ENCODE measurements at regions not wholly inside any gene's neighbourhood (a gene's known extent, or its start where the extent isn't known, plus 50 kb on each side); places are given as distances from the start of the nearest gene placed in this dataset.
A peak's percentile ranks its signal among the peaks of the same experiment; 100 is the strongest.

DNA sequence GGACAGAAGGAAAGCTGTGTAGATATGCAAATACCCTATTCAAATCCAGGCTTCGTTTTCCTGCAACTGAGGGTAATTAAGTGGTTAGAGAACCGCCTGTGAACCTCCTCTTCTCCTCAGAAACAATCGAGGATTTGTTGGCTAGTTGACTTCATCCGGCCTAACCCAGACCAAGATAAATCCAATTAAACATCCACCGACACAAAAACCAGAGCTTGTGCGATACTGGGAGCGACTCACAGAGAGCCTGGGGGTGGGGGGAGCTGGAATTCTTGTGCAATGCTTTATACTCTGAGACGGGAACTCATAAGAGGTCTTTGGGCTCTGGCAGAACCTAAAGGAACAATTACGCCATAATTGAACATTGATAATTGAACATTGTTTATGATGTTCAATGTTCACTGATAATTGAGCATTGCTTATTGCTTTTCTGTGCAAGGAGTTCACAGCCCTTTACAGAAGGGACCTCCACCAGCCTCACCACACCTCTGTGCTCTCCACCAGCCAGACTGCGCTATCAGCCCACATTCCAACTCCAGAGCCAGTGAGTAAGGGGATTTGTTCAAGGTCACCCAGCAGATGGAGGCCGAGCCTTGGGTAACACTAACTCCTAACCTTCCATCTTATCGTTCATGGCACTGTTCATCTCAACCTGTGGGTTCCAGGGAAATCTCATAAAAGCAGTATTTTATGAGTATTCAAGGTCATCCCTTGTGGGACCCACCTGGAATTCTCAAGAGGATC lies 429.6 kb upstream of the JARID2 start:
- WGBS, 2 donors (ENCODE audit: low coverage in 1 of 2): 64 to 68% methylated on average over 6 to 12 of the region's 12 CpGs
- H3K4me3 ChIP-seq: no peak overlapping the region
- no peaks in the 10 kb centered on the region for H3K9me3 ChIP-seq
- peaks cover 4 to 13% (median 6%) of the 10 kb centered on the region in 4 donors for H3K4me1 ChIP-seq
- intact Hi-C loops (cut with DNase I; ENCODE audit: low total_unique reads) (no loop called here), in situ Hi-C loops (cut with MboI; ENCODE audit: low pct_ligation_motif_present in 1 of 4, low pct_unique_long_range_greater_than_20kb in 1 of 4, low sequenced_read_pairs in 3 of 4) (no loop called here)
- DNase-seq: no peak
- TF ChIP-seq EP300 (IDR thresholded peaks at IDR 0.05; ENCODE audit: low read depth) (no peak), POLR2A (IDR thresholded peaks at IDR 0.05) (no peak), POLR2AphosphoS5 (IDR thresholded peaks at IDR 0.05) (no peak)
- TF ChIP-seq, protein P1, sequence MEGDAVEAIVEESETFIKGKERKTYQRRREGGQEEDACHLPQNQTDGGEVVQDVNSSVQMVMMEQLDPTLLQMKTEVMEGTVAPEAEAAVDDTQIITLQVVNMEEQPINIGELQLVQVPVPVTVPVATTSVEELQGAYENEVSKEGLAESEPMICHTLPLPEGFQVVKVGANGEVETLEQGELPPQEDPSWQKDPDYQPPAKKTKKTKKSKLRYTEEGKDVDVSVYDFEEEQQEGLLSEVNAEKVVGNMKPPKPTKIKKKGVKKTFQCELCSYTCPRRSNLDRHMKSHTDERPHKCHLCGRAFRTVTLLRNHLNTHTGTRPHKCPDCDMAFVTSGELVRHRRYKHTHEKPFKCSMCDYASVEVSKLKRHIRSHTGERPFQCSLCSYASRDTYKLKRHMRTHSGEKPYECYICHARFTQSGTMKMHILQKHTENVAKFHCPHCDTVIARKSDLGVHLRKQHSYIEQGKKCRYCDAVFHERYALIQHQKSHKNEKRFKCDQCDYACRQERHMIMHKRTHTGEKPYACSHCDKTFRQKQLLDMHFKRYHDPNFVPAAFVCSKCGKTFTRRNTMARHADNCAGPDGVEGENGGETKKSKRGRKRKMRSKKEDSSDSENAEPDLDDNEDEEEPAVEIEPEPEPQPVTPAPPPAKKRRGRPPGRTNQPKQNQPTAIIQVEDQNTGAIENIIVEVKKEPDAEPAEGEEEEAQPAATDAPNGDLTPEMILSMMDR (IDR thresholded peaks at IDR 0.05): no peak
- no peaks in the 10 kb centered on the region for H3K36me3 ChIP-seq
- no peaks in the 10 kb centered on the region for H3K27me3 ChIP-seq
- no peak overlapping the region for H3K27ac ChIP-seq

DNA sequence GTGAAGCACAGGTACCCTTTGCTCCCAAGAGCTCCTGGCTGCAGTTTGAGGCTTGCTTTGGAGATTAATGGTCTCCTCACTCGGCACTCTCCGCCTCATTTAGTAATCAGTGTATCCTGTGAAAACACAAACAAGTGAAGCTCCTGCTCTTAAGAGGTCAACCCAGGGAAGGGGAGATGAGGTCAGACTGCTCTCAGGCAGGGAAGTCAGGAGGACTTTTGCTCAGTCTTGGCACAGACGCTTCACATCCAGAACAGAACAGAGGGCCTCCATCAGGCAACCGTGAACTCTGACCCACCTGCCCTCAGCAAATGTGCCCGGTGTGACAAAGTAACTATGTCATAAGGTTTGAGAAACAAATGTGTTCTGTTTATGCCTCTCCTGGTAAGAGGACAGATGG lies 428.8 kb upstream of the JARID2 start:
- no peak overlapping the region for H3K4me3 ChIP-seq
- H3K4me1 ChIP-seq: peaks cover 4 to 13% (median 6%) of the 10 kb centered on the region in 4 donors
- DNase-seq: no peak
- no peaks in the 10 kb centered on the region for H3K36me3 ChIP-seq
- no peaks in the 10 kb centered on the region for H3K9me3 ChIP-seq
- H3K27ac ChIP-seq: no peak overlapping the region
- no peaks in the 10 kb centered on the region for H3K27me3 ChIP-seq
- WGBS, 2 donors (ENCODE audit: low coverage in 1 of 2): 67% methylated on average over 5 of the region's 5 CpGs; no CpG with 5 or more reads in 1 of the 2 donors
- intact Hi-C loops (cut with DNase I; ENCODE audit: low total_unique reads) (no loop called here), in situ Hi-C loops (cut with MboI; ENCODE audit: low pct_ligation_motif_present in 1 of 4, low pct_unique_long_range_greater_than_20kb in 1 of 4, low sequenced_read_pairs in 3 of 4) (no loop called here)
- TF ChIP-seq, protein P1 (IDR thresholded peaks at IDR 0.05): no peak
- TF ChIP-seq POLR2AphosphoS5 (IDR thresholded peaks at IDR 0.05) (no peak), EP300 (IDR thresholded peaks at IDR 0.05; ENCODE audit: low read depth) (no peak), POLR2A (IDR thresholded peaks at IDR 0.05) (no peak)

DNA sequence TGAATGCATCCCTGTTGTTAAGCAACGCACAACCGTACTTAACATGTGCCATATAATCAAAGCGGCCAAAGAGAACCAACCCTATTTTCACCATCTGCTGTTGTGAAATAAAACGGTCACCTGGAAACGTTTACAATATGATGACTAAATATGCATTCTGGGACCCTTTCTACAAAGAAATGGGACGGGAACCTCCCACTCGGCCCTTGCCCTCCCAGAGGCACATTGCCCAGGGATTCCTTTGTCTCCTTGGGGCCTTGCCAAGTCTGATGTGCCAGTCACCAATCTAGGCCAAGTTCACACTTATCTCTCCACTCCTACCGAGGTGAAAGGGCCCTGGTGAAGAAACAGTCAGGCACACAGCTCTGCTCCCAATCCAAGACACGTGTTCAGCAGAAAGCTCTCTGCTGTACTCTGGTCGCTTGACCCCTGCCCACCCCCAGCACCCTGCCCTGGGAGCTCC lies 427.4 kb upstream of the JARID2 start:
- Histone ChIP-seq H3K27ac (peak overlapping the region; percentile 13 to 56 (median 44)), H3K4me1 (peaks cover 4 to 13% (median 6%) of the 10 kb centered on the region in 4 donors), H3K9me3 (no peaks in the 10 kb centered on the region), H3K27me3 (no peaks in the 10 kb centered on the region), H3K36me3 (no peaks in the 10 kb centered on the region), H3K4me3 (no peak overlapping the region)
- in situ Hi-C loops (cut with MboI; ENCODE audit: low pct_ligation_motif_present in 1 of 4, low pct_unique_long_range_greater_than_20kb in 1 of 4, low sequenced_read_pairs in 3 of 4) (no loop called here), intact Hi-C loops (cut with DNase I; ENCODE audit: low total_unique reads) (no loop called here)
- DNase-seq: peak; percentile 83
- no peak for TF ChIP-seq EP300 (IDR thresholded peaks at IDR 0.05; ENCODE audit: low read depth)
- peak in 2 of 3 donors; percentile 27 to 51 for TF ChIP-seq POLR2AphosphoS5 (IDR thresholded peaks at IDR 0.05)
- 44 to 66% methylated on average over 4 to 10 of the region's 10 CpGs for WGBS, 2 donors (ENCODE audit: low coverage in 1 of 2)

DNA sequence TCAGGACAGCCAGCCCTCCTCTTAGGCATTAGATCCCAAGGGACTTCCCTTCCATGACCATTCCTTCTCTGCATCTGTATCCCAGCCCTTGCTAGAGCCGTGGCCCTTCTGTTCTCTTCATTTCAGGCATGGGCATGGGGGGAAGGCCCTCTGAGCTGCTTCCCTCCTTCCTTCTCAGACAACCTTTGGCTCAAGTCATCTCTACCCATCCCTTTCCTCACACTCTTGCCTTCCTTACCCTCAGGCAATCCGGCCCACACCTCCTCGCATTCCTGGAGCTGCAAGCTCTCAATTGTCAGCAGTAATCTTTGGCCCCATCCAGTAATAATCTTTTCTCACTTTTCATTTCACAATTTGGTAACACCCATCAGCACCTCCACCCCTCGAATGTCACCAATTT lies 426.9 kb upstream of the JARID2 start:
- H3K27ac ChIP-seq: peak overlapping the region; percentile 13 to 56 (median 44)
- no peaks in the 10 kb centered on the region for H3K36me3 ChIP-seq
- intact Hi-C loops (cut with DNase I; ENCODE audit: low total_unique reads) (no loop called here), in situ Hi-C loops (cut with MboI; ENCODE audit: low pct_ligation_motif_present in 1 of 4, low pct_unique_long_range_greater_than_20kb in 1 of 4, low sequenced_read_pairs in 3 of 4) (no loop called here)
- no peak for DNase-seq
- H3K4me1 ChIP-seq: peaks cover 4 to 17% (median 7%) of the 10 kb centered on the region in 4 donors
- WGBS, 2 donors (ENCODE audit: low coverage in 1 of 2): 72 to 74% methylated on average over 3 to 4 of the region's 4 CpGs
- no peaks in the 10 kb centered on the region for H3K27me3 ChIP-seq
- TF ChIP-seq POLR2AphosphoS5 (IDR thresholded peaks at IDR 0.05): no peak
- no peaks in the 10 kb centered on the region for H3K9me3 ChIP-seq
- H3K4me3 ChIP-seq: no peak overlapping the region

DNA sequence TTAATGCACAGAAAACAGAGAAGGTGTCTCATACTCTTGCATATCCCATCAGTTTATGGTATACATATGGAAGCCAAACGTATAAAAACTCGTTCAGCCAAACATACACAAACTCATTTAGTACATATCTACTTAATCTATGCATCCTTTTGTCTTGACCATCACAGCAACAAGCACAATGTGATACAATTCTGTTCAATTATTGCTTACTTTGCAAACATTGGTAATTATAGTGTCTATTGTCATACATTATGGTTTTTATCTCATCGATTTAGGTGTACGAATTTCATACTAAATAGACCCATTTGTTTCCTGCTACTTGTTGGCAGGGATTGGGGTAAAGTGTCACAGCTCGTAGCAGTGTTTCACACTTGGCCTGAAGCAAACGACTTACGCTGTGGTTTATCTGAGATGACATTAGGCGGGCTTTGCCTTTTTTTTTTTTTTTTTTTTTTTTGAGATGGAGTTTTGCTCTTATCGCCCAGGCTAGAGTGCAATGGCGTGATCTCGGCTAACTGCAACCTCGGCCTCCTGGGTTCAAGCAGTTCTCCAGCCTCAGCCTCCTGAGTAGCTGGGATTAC lies 425.9 kb upstream of the JARID2 start:
- Histone ChIP-seq H3K4me3 (no peak overlapping the region), H3K4me1 (peaks cover 4 to 26% (median 12%) of the 10 kb centered on the region in 4 donors), H3K27ac (no peak overlapping the region), H3K9me3 (no peaks in the 10 kb centered on the region), H3K27me3 (no peaks in the 10 kb centered on the region), H3K36me3 (no peaks in the 10 kb centered on the region)
- DNase-seq: no peak
- intact Hi-C loops (cut with DNase I; ENCODE audit: low total_unique reads) (no loop called here), in situ Hi-C loops (cut with MboI; ENCODE audit: low pct_ligation_motif_present in 1 of 4, low pct_unique_long_range_greater_than_20kb in 1 of 4, low sequenced_read_pairs in 3 of 4) (no loop called here)
- WGBS, 2 donors (ENCODE audit: low coverage in 1 of 2): 95 to 98% methylated on average over 4 to 12 of the region's 12 CpGs
- TF ChIP-seq, protein P1 (IDR thresholded peaks at IDR 0.05): no peak
- TF ChIP-seq POLR2AphosphoS5 (IDR thresholded peaks at IDR 0.05) (no peak), EP300 (IDR thresholded peaks at IDR 0.05; ENCODE audit: low read depth) (no peak), POLR2A (IDR thresholded peaks at IDR 0.05) (no peak)
